ENCODE measurements at regions not wholly inside any gene's neighbourhood (a gene's known extent, or its start where the extent isn't known, plus 50 kb on each side); places are given as distances from the start of the nearest gene placed in this dataset.

DNA sequence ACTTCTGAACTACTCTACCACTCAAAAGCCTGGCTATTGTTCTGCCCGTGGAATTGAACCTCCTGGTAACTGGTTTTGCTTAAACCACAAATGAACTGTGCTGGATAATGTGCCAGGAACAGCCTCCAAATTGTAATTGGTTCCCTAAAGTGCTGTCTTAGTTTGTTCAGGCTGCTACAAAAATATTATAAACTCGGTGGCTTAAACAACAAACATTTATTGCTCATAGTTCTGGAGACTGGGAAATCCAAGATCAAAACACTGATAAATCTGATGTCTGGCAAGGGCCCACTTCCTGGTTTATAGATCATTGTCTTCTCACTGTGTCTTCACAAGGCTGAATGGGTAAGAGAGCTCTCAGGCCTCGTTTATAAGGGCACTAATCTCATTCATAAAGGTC, 149.2 kb upstream of the NCKAP5 start:
- no peak for DNase-seq (ENCODE audit: low read depth in 3 of 3, low spot score in 2 of 3)

DNA sequence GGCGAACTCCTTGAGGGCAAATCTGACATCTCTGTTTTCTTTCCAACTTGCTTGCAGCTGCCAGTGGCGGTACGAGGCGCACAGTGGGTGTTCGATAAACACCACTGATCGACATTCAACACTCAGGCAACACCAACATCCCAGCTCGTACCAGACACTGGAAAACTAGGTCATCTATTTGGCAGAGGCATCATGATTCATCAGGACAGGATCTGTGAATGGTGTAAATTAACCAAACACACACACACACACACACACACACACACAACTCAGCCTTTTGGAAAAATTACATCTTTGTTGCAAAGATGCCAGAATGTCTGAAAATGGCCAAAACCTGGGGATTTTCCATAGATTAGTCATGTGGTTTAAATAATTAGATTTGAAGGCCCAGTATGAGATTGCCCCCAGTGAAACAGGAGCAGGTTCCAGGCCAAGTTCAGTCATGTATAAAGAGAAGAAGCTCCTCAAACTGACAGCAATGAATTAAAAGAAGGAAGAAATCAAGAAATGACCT, 150.5 kb upstream of the NCKAP5 start:
- no peak for DNase-seq (ENCODE audit: low read depth in 3 of 3, low spot score in 2 of 3)

DNA sequence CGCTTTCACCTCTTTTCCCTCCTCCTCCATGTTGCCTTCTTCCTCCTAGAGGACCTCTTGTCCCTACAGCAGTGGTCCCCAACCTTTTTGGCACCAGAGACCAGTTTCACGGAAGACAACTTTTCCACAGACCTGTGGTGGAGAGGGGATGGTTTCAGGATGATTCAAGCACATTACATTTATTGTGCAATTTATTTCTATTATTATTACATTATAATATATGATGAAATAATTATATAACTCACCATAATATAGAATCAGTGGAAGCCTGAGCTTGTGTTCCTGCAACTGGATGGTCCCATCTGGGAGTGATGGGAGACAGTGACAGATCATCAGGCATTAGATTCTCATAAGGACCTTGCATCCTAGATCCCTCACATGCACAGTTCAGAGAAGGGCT, 152.2 kb upstream of the NCKAP5 start:
- DNase-seq (ENCODE audit: low read depth in 3 of 3, low spot score in 2 of 3) = no peak

DNA sequence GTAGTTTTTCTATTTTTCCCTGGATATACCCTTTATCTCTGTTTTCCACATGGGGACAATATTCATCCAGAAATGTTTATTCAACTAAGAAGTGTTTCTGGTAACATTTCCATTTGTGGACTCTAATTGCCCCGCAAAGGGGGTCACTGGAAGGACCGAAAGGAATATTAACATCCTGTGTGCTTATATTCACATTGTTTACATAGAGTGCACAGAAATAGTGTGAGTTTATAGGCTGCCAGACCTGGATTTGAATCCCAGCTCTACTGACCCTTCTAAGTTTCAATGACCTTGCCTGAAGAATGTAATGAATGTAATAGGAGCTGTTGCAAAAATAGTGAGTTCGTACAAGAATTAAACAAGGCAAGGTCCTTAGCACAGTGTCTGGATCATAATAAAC, 152.9 kb upstream of the NCKAP5 start:
- no peak for DNase-seq (ENCODE audit: low read depth in 3 of 3, low spot score in 2 of 3)

DNA sequence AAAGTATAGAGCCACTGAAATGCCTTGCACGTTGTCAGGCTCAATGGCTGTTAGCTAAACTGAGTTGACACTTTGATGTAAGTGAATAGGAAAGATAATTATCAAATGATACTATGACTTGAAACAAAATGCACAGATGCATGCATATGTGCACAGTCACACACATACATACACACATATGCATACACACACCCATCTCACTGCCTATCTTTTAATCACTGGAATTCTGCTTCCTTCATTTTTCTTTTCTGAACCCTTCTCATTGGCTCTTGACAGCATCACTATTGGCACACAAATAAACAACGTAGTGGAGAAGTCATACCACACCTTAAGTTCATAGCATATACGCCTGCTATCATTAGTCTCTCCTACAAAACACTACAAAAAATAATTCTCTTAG, 154.9 kb upstream of the NCKAP5 start:
- DNase-seq (ENCODE audit: low read depth in 3 of 3, low spot score in 2 of 3) = no peak

DNA sequence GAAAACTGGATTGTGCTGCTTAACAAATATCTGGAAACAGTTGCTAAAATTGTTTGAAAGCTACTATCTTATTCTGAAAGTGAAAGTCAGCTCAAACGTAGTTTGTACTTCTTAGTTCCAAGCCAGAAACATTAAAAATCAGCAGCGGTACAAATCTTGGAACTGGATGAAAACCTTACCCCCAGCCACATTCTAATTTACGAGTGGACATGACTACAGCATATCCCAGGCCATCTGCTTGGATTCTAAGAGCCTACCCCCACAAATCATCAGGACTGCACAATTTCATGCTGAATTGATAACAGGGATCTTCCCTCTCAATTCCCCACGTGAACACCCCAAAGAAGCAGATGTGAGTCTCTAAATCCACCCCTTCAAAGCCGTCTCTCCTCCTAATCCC, 158.7 kb upstream of the NCKAP5 start:
- no peak for DNase-seq (ENCODE audit: low read depth in 3 of 3, low spot score in 2 of 3)

DNA sequence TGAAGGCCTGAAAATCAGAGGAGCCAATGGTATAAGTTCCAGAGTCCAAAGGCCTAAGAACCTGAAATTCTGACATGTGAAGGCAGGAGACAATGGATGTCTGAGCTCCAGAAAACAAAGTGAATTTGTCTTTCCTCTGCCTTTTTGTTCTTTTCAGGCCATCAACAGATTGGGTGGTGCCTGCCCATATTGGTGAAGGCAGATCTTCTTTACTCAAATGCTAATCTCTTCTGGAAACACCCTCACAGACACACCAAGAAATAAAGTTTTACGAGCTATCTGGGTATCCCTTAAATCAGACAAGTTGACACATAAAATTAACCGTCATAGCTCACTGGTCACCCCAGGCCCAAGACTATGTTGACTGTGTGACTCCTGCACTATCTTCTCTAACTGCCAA, 163.8 kb upstream of the NCKAP5 start:
- no peak for DNase-seq (ENCODE audit: low read depth in 3 of 3, low spot score in 2 of 3)

DNA sequence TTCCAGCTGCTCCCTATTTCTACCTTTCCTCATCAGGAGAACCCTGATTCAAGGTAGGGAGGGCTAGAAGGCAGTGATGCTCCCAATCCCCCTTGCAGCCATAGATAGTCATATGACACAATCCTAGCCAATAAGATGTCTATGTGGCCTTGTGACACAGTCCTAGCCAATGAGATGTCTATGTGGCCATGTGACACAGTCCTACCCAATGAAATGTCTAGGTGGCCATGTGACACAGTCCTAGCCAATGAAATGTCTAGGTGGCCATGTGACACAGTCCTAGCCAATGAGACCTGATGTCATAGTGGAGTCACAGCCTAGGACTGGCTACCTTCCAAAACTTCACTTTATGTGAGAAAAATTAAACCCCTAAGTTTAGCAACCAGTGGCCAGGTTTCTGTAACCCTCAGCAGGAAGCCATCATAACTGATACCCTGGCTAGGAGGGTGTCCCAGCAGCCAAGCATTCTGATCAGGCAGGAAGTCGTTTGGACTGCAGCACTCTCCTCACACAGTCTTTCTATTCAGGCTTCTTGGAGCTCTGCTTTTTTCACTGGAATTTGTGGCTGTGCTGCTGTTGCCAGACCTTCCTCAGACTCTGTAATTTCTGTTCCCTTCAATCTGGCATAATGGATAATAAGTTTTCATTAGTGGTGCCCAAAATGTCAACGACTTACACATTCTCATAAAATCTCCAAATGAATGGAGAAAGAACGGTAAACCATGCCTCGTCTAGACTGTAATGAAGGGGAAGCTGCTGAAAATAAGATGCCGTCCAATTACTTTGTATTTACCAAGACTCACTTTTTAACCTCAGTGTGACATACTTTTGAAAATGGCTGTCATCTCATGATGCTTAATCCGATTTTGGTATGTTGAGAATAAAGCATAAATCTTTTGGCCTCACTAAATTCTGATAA, 165.0 kb upstream of the NCKAP5 start:
- DNase-seq (ENCODE audit: low read depth in 3 of 3, low spot score in 2 of 3) = no peak

DNA sequence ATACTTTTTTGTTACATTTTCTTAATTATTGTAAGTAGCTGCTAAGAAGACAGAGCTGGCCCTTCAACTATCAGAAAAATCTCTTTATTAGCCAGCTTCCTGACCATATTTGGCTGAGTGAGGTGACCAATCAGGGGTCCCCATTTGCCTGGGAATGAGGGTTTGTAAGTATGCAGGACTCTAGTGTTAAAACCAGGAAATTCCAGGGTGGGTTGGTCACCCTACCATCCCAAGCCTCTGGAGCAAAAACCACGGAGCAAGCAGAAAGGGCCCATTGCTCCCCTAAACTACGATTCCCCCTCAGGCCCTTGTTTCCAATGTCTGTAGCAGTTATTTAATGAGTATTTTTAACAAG, 165.6 kb upstream of the NCKAP5 start:
- no peak for DNase-seq (ENCODE audit: low read depth in 3 of 3, low spot score in 2 of 3)

GRCh38 chr2:133734716-133735495, 166.6 kb upstream of the NCKAP5 start:
- no peak for DNase-seq (ENCODE audit: low read depth in 3 of 3, low spot score in 2 of 3)

DNA sequence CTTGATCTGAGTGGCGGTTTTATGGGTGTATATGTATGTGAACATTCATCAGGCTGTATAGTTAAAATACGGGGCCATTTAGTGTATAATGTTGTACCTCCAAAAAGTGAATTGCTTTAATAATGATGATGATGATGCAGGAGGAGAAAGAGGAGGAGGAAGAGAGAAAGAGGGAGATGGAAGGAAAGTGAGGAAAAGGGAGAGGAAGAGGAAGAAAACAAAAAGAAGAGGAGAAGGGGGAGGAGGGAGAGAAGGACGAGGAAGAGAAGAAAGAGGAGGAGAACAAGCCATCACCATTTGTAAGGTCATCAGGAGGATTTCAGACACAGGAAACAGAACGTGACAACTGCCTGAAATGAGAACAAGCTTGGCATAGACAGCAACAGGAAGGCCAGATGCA, 168.4 kb upstream of the NCKAP5 start:
- DNase-seq (ENCODE audit: low read depth in 3 of 3, low spot score in 2 of 3) = no peak

DNA sequence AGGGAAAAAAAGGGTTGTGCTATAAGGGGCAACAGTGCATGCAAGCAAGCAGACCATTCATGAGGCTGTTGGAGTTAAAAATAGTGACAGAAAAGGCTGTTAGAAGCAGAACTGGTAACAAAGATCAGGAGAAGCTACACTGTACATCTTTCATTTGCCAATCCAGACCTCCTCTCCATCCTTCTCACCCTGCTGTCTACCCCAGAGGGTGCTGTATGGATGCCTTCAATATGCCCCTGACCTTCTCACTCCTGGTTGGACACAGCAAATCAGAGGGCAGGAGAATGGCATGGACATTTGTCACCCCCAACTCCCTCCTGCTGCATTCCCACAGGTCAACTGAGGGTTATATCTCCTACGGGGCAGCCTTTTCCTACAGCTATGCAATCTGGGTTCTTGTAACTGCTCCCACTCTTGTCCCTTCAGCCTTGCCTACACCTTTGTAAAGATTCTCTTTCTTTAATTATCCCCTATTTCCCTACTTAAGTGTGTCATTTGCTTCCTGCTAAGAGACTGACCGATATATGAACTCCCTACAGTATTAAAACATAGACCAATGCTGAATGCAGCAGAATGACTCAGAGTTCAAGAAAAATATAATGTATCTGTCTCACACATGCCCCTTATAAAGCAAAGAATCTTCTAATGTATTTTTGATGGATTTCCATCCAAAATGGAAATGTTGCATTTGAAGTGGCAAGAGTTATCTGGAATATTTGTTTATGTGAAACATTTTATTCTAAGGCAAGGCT, 169.2 kb upstream of the NCKAP5 start:
- DNase-seq (ENCODE audit: low read depth in 3 of 3, low spot score in 2 of 3) = no peak

GRCh38 chr2:133739039-133739438, 170.8 kb upstream of the NCKAP5 start:
- no peak for DNase-seq (ENCODE audit: low read depth in 3 of 3, low spot score in 2 of 3)

- DNase-seq (ENCODE audit: low read depth in 3 of 3, low spot score in 2 of 3) = no peak
These were observed 172.2 kb upstream of the NCKAP5 start for GRCh38 chr2:133740500-133740899.

- no peak for DNase-seq (ENCODE audit: low read depth in 3 of 3, low spot score in 2 of 3)
These were observed 179.9 kb upstream of the NCKAP5 start for GRCh38 chr2:133748007-133748700.

DNA sequence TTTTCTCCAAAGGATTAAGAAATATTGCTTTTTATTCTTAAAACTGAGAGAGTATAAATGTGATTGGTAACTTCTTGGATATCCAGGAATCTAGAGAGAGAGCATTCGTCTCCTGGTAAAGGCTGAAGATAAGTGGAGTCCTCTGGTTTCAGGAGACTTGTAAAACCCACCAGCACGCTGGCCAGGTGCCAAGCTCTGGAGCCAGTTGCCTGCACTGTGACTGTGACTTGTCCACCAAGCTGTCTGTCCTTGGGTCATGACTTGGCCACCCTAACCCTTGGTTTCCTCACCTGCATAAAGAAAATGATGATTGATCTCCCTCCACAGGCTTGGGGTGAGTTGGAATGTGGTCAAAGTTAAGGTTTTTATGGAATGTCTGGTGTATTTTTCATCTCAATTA, 185.4 kb upstream of the NCKAP5 start:
- DNase-seq (ENCODE audit: low read depth in 3 of 3, low spot score in 2 of 3) = no peak

- DNase-seq (ENCODE audit: low read depth in 3 of 3, low spot score in 2 of 3) = peak in 1 of 3 donors; percentile 58
These were observed 187.4 kb upstream of the NCKAP5 start for GRCh38 chr2:133755480-133756300.

- no peak for DNase-seq (ENCODE audit: low read depth in 3 of 3, low spot score in 2 of 3)
These were observed 188.6 kb upstream of the NCKAP5 start for GRCh38 chr2:133756833-133757232.

DNA sequence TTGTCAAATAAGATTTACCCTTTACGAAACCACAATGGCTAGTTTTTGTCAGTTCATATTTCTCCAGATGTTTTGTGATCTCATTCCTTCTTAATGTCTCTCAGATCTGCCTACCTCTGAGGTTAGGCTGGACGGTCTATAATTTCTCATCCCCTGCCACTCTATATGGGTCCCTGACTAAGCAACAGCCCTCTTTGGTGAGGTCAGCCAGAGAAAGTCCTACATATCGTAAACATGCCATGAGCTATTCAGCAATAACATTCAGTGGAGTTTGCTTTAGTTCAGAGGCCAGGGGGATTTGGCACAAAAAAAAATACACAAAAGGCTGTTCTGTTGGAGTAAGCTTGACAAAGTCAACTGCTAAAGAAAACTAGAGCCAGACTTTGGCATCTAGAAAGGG, 192.1 kb upstream of the NCKAP5 start:
- no peak for DNase-seq (ENCODE audit: low read depth in 3 of 3, low spot score in 2 of 3)

- DNase-seq (ENCODE audit: low read depth in 3 of 3, low spot score in 2 of 3) = no peak
These were observed 197.4 kb upstream of the NCKAP5 start for GRCh38 chr2:133765658-133766057.

All from right renal cortex interstitium (tissue), 3 donors.